Left lung (tissue), 4 donors: ENCODE measurements at regions not wholly inside any gene's neighbourhood (a gene's known extent, or its start where the extent isn't known, plus 50 kb on each side); places are given as distances from the start of the nearest gene placed in this dataset.

Source experiments
- ATAC-seq: fragments of 200-7000 bp; cut with Tn5 transposase; one replicate; pipeline ENCODE4 v1.9.1; 2020; ENCODE audit warnings: moderate library complexity
- DNase-seq, 4 donors: peaks; one replicate each; pipeline ENCODE4 v3.0.0-alpha.2; 2013 to 2020
- H3K27ac ChIP-seq, 2 donors: fragments of 200-600 bp; sonication (generic) in 1 of 2; one replicate each; pipeline versions ENCODE4 v1.5.0 to v1.8.0; 2020 to 2021
- H3K27me3 ChIP-seq, 2 donors: fragments of 200-600 bp; sonication (generic) in 1 of 2; one replicate each; pipeline versions ENCODE4 v1.5.0 to v1.8.0; 2020 to 2021
- H3K36me3 ChIP-seq, 2 donors: fragments of 200-600 bp; sonication (generic) in 1 of 2; one replicate each; pipeline versions ENCODE4 v1.5.0 to v1.8.0; 2020 to 2021
- H3K4me1 ChIP-seq, 2 donors: fragments of 200-600 bp; one replicate each; pipeline ENCODE4 v1.8.0; 2021
- H3K4me3 ChIP-seq, 2 donors: fragments of 200-600 bp; sonication (generic) in 1 of 2; one replicate each; pipeline versions ENCODE4 v1.5.0 to v1.8.0; 2020 to 2021; ENCODE audit warnings: mild to moderate bottlenecking in 1 of 2
- H3K9me3 ChIP-seq, 2 donors: fragments of 200-600 bp; sonication (generic) in 1 of 2; one replicate each; pipeline versions ENCODE4 v1.5.0 to v1.8.0; 2020 to 2021
- CTCF ChIP-seq, 2 donors: fragments of 200-600 bp; sonication (generic) in 1 of 2; IDR thresholded peaks; one replicate each; pipeline versions ENCODE4 v1.5.0 to v1.8.0; 2021; ENCODE audit warnings: antibody characterized with exemption in 2 of 2
- intact Hi-C, 2 donors: fragments of 100-400 bp; cut with DNase I; formaldehyde crosslinking; loops; one replicate each; pipeline versions ENCODE4 v1.11.2 to v1.14.2; 2022
- donor health status: DM: no; HTN: yes; CAD: no.
- donor health status: DM: no; HTN: no; CAD: no.

- TF ChIP-seq CTCF (IDR thresholded peaks at IDR 0.05): no peak
- no peak for ATAC-seq
- intact Hi-C loops: no loop called here
Observed at GRCh38 chr18:73952296-73952946, 195.2 kb downstream of the FBXO15 start.

GRCh38 chr18:73950116-73950700 is 197.4 kb downstream of the FBXO15 start:
- no peak overlapping the region for H3K4me3 ChIP-seq
- no peak for TF ChIP-seq CTCF (IDR thresholded peaks at IDR 0.05)
- H3K36me3 ChIP-seq: no peaks in the 10 kb centered on the region
- no peaks in the 10 kb centered on the region for H3K4me1 ChIP-seq
- no peak for DNase-seq
- H3K27ac ChIP-seq: no peak overlapping the region
- intact Hi-C loops: no loop called here
- no peaks in the 10 kb centered on the region for H3K27me3 ChIP-seq
- peaks cover 0 to 2% of the 10 kb centered on the region in 2 donors for H3K9me3 ChIP-seq
- ATAC-seq: no peak

More at GRCh38 chr18:73952296-73952946, 195.2 kb downstream of the FBXO15 start:
- H3K27ac ChIP-seq: no peak overlapping the region
- H3K4me3 ChIP-seq: no peak overlapping the region
- DNase-seq: no peak
- no peaks in the 10 kb centered on the region for H3K36me3 ChIP-seq
- H3K4me1 ChIP-seq: no peaks in the 10 kb centered on the region
- H3K9me3 ChIP-seq: peaks cover 0 to 2% of the 10 kb centered on the region in 2 donors
- H3K27me3 ChIP-seq: no peaks in the 10 kb centered on the region

GRCh38 chr18:73948497-73948896 is 199.1 kb downstream of the FBXO15 start:
- TF ChIP-seq CTCF (IDR thresholded peaks at IDR 0.05): no peak
- Histone ChIP-seq H3K4me3 (no peak overlapping the region), H3K27ac (no peak overlapping the region), H3K27me3 (no peaks in the 10 kb centered on the region), H3K9me3 (peaks cover 0 to 2% of the 10 kb centered on the region in 2 donors), H3K36me3 (no peaks in the 10 kb centered on the region), H3K4me1 (no peaks in the 10 kb centered on the region)
- no peak for ATAC-seq
- intact Hi-C loops: no loop called here
- no peak for DNase-seq

GRCh38 chr18:73948084-73948483 is 199.6 kb downstream of the FBXO15 start:
- Histone ChIP-seq H3K27ac (no peak overlapping the region), H3K9me3 (peaks cover 0 to 2% of the 10 kb centered on the region in 2 donors), H3K4me1 (no peaks in the 10 kb centered on the region), H3K27me3 (no peaks in the 10 kb centered on the region), H3K36me3 (no peaks in the 10 kb centered on the region), H3K4me3 (no peak overlapping the region)
- DNase-seq (no peak), ATAC-seq (no peak)
- TF ChIP-seq CTCF (IDR thresholded peaks at IDR 0.05): no peak
- intact Hi-C loops: no loop called here

GRCh38 chr18:73947180-73947921 is 200.3 kb downstream of the FBXO15 start:
- TF ChIP-seq CTCF (IDR thresholded peaks at IDR 0.05): no peak
- intact Hi-C loops: no loop called here
- DNase-seq (no peak), ATAC-seq (no peak)
- no peaks in the 10 kb centered on the region for H3K27me3 ChIP-seq
- H3K4me1 ChIP-seq: no peaks in the 10 kb centered on the region
- no peaks in the 10 kb centered on the region for H3K36me3 ChIP-seq
- no peak overlapping the region for H3K27ac ChIP-seq
- H3K4me3 ChIP-seq: no peak overlapping the region
- H3K9me3 ChIP-seq: peaks cover 0 to 2% of the 10 kb centered on the region in 2 donors
